ENCODE measurements at regions not wholly inside any gene's neighbourhood (a gene's known extent, or its start where the extent isn't known, plus 50 kb on each side); places are given as distances from the start of the nearest gene placed in this dataset.

GRCh38 chr16:87002717-87003413 lies 314.3 kb downstream of the C16orf95 start:
- TF ChIP-seq POLR2A (IDR thresholded peaks at IDR 0.05) (no peak), EP300 (IDR thresholded peaks at IDR 0.05) (no peak), CTCF (IDR thresholded peaks at IDR 0.05) (no peak)
- intact Hi-C loops (cut with DNase I) = no loop called here
- no peak for DNase-seq
- H3K4me3 ChIP-seq = no peak overlapping the region
- H3K36me3 ChIP-seq = no peaks in the 10 kb centered on the region
- H3K9me3 ChIP-seq = no peaks in the 10 kb centered on the region
- H3K4me1 ChIP-seq (ENCODE audit: insufficient read depth) = no peaks in the 10 kb centered on the region
- no peak overlapping the region for H3K27ac ChIP-seq
- no peaks in the 10 kb centered on the region for H3K27me3 ChIP-seq

GRCh38 chr16:87003414-87003755 lies 313.8 kb downstream of the C16orf95 start:
- Histone ChIP-seq H3K4me1 (ENCODE audit: insufficient read depth) (no peaks in the 10 kb centered on the region), H3K36me3 (no peaks in the 10 kb centered on the region), H3K27ac (no peak overlapping the region), H3K9me3 (no peaks in the 10 kb centered on the region), H3K27me3 (no peaks in the 10 kb centered on the region), H3K4me3 (no peak overlapping the region)
- intact Hi-C loops (cut with DNase I) = no loop called here
- no peak for DNase-seq
- TF ChIP-seq CTCF (IDR thresholded peaks at IDR 0.05) (no peak), POLR2A (IDR thresholded peaks at IDR 0.05) (no peak), EP300 (IDR thresholded peaks at IDR 0.05) (no peak)
- WGBS, 3 donors = 46 to 50% (median 49%) methylated on average over 2 of the region's 2 CpGs

GRCh38 chr16:87006021-87006420 lies 311.2 kb downstream of the C16orf95 start:
- no peaks in the 10 kb centered on the region for H3K27me3 ChIP-seq
- TF ChIP-seq EP300 (IDR thresholded peaks at IDR 0.05) (no peak), POLR2A (IDR thresholded peaks at IDR 0.05) (no peak), CTCF (IDR thresholded peaks at IDR 0.05) (no peak)
- H3K4me3 ChIP-seq = no peak overlapping the region
- H3K4me1 ChIP-seq (ENCODE audit: insufficient read depth) = no peaks in the 10 kb centered on the region
- H3K27ac ChIP-seq = no peak overlapping the region
- WGBS, 3 donors = 86 to 92% (median 91%) methylated on average over 6 of the region's 6 CpGs
- no peaks in the 10 kb centered on the region for H3K9me3 ChIP-seq
- no peaks in the 10 kb centered on the region for H3K36me3 ChIP-seq
- intact Hi-C loops (cut with DNase I) = no loop called here
- no peak for DNase-seq

GRCh38 chr16:87006789-87007745 lies 310.1 kb downstream of the C16orf95 start:
- WGBS, 3 donors = 79 to 85% (median 83%) methylated on average over 12 of the region's 12 CpGs
- no peak for TF ChIP-seq CTCF (IDR thresholded peaks at IDR 0.05)
- TF ChIP-seq EP300 (IDR thresholded peaks at IDR 0.05) = no peak
- no peak for TF ChIP-seq POLR2A (IDR thresholded peaks at IDR 0.05)
- intact Hi-C loops (cut with DNase I) = no loop called here
- no peaks in the 10 kb centered on the region for H3K36me3 ChIP-seq
- no peaks in the 10 kb centered on the region for H3K27me3 ChIP-seq
- no peak overlapping the region for H3K27ac ChIP-seq
- no peak overlapping the region for H3K4me3 ChIP-seq
- no peaks in the 10 kb centered on the region for H3K4me1 ChIP-seq (ENCODE audit: insufficient read depth)
- no peak for DNase-seq
- H3K9me3 ChIP-seq = no peaks in the 10 kb centered on the region

All from ovary (tissue), 7 donors.